ENCODE measurements at regions not wholly inside any gene's neighbourhood (a gene's known extent, or its start where the extent isn't known, plus 50 kb on each side); places are given as distances from the start of the nearest gene placed in this dataset.

DNA sequence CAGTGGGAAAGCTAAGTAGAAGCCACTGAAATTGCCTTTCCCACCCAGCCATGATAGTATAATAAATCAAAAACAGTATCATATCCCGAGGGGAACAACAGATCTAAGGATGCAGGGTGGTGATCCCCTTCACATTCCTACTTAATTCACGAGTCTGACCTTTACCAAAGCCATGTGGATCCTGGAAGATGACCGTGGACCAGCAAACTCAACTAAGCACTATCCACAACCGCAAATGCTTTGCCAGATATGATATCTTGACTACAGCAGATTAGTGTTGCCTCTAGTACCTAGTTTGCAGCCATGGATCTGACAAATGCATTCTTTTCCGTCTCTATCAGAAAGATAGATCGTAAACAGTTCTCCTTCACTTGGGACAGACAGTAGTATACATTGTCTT lies 67.3 kb upstream of the IL6 start:
- ATAC-seq (no peak), DNase-seq (no peak)
- Histone ChIP-seq H3K9me3 (no peaks in the 10 kb centered on the region), H3K27me3 (no peaks in the 10 kb centered on the region), H3K4me1 (no peaks in the 10 kb centered on the region), H3K27ac (no peak overlapping the region), H3K36me3 (replicated peaks in 1 of 2; ENCODE audit: insufficient read depth in 1 of 2, low read depth in 2 of 2) (no peaks in the 10 kb centered on the region), H3K4me3 (no peak overlapping the region)
- TF ChIP-seq POLR2A (IDR thresholded peaks at IDR 0.05), result no peak
- TF ChIP-seq, protein P1, sequence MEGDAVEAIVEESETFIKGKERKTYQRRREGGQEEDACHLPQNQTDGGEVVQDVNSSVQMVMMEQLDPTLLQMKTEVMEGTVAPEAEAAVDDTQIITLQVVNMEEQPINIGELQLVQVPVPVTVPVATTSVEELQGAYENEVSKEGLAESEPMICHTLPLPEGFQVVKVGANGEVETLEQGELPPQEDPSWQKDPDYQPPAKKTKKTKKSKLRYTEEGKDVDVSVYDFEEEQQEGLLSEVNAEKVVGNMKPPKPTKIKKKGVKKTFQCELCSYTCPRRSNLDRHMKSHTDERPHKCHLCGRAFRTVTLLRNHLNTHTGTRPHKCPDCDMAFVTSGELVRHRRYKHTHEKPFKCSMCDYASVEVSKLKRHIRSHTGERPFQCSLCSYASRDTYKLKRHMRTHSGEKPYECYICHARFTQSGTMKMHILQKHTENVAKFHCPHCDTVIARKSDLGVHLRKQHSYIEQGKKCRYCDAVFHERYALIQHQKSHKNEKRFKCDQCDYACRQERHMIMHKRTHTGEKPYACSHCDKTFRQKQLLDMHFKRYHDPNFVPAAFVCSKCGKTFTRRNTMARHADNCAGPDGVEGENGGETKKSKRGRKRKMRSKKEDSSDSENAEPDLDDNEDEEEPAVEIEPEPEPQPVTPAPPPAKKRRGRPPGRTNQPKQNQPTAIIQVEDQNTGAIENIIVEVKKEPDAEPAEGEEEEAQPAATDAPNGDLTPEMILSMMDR (IDR thresholded peaks at IDR 0.05), result no peak
- 60 to 71% methylated on average over 6 of the region's 6 CpGs for WGBS, 2 donors
- intact Hi-C loops (cut with DNase I), result no loop called here

DNA sequence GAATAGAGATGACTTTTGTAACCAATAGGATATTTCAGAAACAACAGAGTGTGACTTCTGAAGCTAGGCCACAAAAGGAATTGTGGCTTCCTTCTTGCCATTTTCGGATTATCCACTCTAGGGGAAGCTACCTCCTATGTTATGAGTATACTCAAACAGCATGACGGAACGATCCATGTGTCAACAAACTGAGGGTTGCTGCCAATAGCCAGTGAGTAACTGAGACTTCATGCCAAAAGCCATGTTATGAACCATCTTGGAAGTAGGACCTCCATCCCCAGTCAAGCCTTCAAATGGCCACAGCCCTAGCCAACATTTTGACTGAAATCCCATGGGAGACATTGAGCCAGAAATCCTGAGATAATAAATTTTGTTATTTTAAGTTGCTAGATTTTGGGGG lies 69.0 kb upstream of the IL6 start:
- intact Hi-C loops (cut with DNase I), result no loop called here
- TF ChIP-seq, protein P1 (IDR thresholded peaks at IDR 0.05), result no peak
- TF ChIP-seq POLR2A (IDR thresholded peaks at IDR 0.05), result no peak
- Histone ChIP-seq H3K4me1 (no peaks in the 10 kb centered on the region), H3K27ac (no peak overlapping the region), H3K9me3 (no peaks in the 10 kb centered on the region), H3K4me3 (no peak overlapping the region), H3K36me3 (replicated peaks in 1 of 2; ENCODE audit: insufficient read depth in 1 of 2, low read depth in 2 of 2) (no peaks in the 10 kb centered on the region), H3K27me3 (no peaks in the 10 kb centered on the region)
- ATAC-seq (no peak), DNase-seq (no peak)
- 79 to 80% methylated on average over 3 of the region's 3 CpGs for WGBS, 2 donors

DNA sequence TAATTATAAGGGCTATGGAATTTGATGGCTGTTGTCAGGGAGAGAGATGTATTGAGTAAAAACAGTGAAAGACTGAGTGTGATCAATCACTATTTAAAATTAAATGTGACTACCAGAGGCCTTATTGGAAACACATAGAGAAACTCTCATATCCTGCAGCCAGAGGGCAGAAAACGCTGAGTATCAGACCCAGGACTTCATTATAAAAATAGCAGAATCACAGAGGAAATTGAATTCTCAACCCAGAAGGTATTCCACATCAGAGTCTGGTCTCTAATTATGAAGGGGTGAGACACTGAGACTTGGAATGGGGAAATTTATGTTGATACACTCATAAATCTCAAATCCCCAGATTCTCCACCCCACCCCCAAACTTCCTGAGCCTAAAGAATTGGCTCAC lies 69.5 kb upstream of the IL6 start:
- Histone ChIP-seq H3K27me3 (no peaks in the 10 kb centered on the region), H3K36me3 (replicated peaks in 1 of 2; ENCODE audit: insufficient read depth in 1 of 2, low read depth in 2 of 2) (no peaks in the 10 kb centered on the region), H3K4me1 (no peaks in the 10 kb centered on the region), H3K9me3 (no peaks in the 10 kb centered on the region), H3K4me3 (no peak overlapping the region), H3K27ac (no peak overlapping the region)
- intact Hi-C loops (cut with DNase I), result no loop called here
- ATAC-seq (no peak), DNase-seq (no peak)
- no peak for TF ChIP-seq POLR2A (IDR thresholded peaks at IDR 0.05)
- TF ChIP-seq, protein P1 (IDR thresholded peaks at IDR 0.05), result no peak
- WGBS, 2 donors, result 68 to 76% methylated on average over 1 of the region's 1 CpG

DNA sequence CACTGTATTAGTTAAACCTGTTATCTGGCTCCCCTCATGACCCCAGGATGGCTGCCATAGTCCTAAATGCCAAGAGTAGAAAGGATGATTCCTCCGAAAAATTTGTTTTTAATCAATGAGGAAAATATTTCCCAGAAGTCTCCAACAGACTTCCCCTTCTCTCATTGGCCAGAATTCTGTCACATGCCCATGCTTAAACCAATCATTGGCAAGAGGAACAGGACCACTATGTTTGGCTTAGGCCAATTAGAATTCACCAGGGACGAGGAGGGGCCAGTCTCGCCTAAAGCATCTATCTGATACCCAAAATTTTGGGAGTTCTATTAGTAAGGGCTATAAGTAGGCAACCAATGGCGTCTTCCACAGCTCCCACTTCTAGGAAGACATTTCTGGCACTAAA lies 71.2 kb upstream of the IL6 start:
- WGBS, 2 donors, result 92 to 96% methylated on average over 4 of the region's 4 CpGs
- Histone ChIP-seq H3K36me3 (replicated peaks in 1 of 2; ENCODE audit: insufficient read depth in 1 of 2, low read depth in 2 of 2) (no peaks in the 10 kb centered on the region), H3K9me3 (no peaks in the 10 kb centered on the region)

DNA sequence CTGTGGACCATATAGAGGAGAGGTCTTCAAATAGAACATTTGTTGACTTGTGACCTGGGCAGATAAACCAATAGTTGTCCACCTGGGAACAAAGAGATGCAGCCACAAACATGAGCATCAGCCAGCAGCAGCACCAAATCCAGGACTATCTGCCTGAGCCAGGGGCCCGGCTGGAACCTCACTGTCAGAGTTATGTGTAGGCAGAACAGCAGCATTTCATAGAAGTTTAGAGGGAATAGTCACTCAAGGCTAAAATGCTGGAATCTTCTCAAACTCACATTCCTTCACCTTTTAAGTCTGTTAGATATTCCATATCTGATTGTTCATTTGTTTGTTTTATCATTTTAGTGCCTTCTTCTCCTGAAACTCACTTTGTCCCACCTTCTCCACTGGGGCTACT lies 72.2 kb upstream of the IL6 start:
- Histone ChIP-seq H3K36me3 (replicated peaks in 1 of 2; ENCODE audit: insufficient read depth in 1 of 2, low read depth in 2 of 2) (no peaks in the 10 kb centered on the region), H3K4me3 (no peak overlapping the region), H3K27ac (no peak overlapping the region), H3K9me3 (no peaks in the 10 kb centered on the region), H3K27me3 (no peaks in the 10 kb centered on the region), H3K4me1 (no peaks in the 10 kb centered on the region)
- DNase-seq (no peak), ATAC-seq (no peak)
- 83 to 93% methylated on average over 1 of the region's 1 CpG for WGBS, 2 donors
- TF ChIP-seq, protein P1 (IDR thresholded peaks at IDR 0.05), result no peak
- no peak for TF ChIP-seq POLR2A (IDR thresholded peaks at IDR 0.05)
- intact Hi-C loops (cut with DNase I), result no loop called here

More for the DNA sequence above, 71.2 kb upstream of the IL6 start:
- Histone ChIP-seq H3K4me1 (no peaks in the 10 kb centered on the region), H3K27ac (no peak overlapping the region), H3K27me3 (no peaks in the 10 kb centered on the region), H3K4me3 (no peak overlapping the region)
- TF ChIP-seq, protein P1 (IDR thresholded peaks at IDR 0.05), result no peak
- TF ChIP-seq POLR2A (IDR thresholded peaks at IDR 0.05), result no peak
- ATAC-seq (no peak), DNase-seq (no peak)
- intact Hi-C loops (cut with DNase I), result no loop called here

Measured in body of pancreas (tissue), 4 donors.